ENCODE measurements at regions not wholly inside any gene's neighbourhood (a gene's known extent, or its start where the extent isn't known, plus 50 kb on each side); places are given as distances from the start of the nearest gene placed in this dataset.

DNA sequence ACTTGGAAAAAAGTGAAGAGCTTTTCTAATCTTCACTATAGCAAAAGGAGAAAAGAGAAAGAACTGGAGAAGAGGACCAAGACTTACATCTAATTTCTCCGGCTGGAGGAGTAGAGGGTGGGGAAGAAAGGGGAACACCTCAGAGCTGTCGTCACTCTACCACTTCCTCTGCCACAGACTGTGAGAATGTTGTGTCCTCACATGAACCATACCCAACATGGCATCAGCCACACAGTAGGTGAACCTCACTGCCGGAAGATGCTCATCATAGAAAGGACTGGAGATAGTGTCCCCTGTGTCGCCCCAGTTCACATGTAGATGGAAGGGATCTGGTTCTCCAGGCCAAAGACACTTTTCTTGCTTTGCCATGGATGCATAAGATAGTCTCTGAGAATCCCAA lies 604.4 kb upstream of the NOX3 start:
- no peak for TF ChIP-seq CTCF (conservative IDR thresholded peaks at IDR 0.05; ENCODE audit: low read length)
- TF ChIP-seq EZH2phosphoT487 (IDR thresholded peaks at IDR 0.05; ENCODE audit: borderline replicate concordance, low read depth, low read length) = no peak

GRCh38 chr6:156058356-156058755 lies 602.7 kb upstream of the NOX3 start:
- CTCF ChIA-PET (ENCODE audit: unreplicated experiment) = no interaction called here
- Histone ChIP-seq H3K4me3 (ENCODE audit: low read depth, low read length, poor library complexity, severe bottlenecking) (no peak overlapping the region), H3K4me2 (ENCODE audit: low read length) (no peak overlapping the region), H3K79me2 (ENCODE audit: insufficient read depth, low read depth, low read length) (no peaks in the 10 kb centered on the region), H3K27ac (ENCODE audit: low read depth, low read length, poor library complexity, severe bottlenecking) (no peak overlapping the region), H4K20me1 (ENCODE audit: insufficient read depth, low read length) (no peaks in the 10 kb centered on the region), H3K9me3 (ENCODE audit: low read length) (peaks cover 6% of the 10 kb centered on the region; the same call in 1 of the 2 replicates), H3K36me3 (ENCODE audit: insufficient read depth, low read length) (no peaks in the 10 kb centered on the region), H2AFZ (ENCODE audit: low read length) (no peak overlapping the region), H3K4me1 (ENCODE audit: insufficient read depth, low read length, poor library complexity, severe bottlenecking) (no peaks in the 10 kb centered on the region), H3K9me2 (ENCODE audit: insufficient read depth, low read length) (no peaks in the 10 kb centered on the region)
- DNase-seq (ENCODE audit: low spot score) = no peak
- POLR2A ChIA-PET = no interaction called here
- BruUV-seq (replicated peaks) = no TSS peak
- intact Hi-C loops (cut with micrococcal nuclease; ENCODE audit: unreplicated experiment) = no loop called here
- TF ChIP-seq EZH2phosphoT487 (IDR thresholded peaks at IDR 0.05; ENCODE audit: borderline replicate concordance, low read depth, low read length) (no peak), CTCF (conservative IDR thresholded peaks at IDR 0.05; ENCODE audit: low read length) (no peak)

More for the DNA sequence above, 604.4 kb upstream of the NOX3 start:
- no peak for DNase-seq (ENCODE audit: low spot score)
- Histone ChIP-seq H3K79me2 (ENCODE audit: insufficient read depth, low read depth, low read length) (no peaks in the 10 kb centered on the region), H3K4me1 (ENCODE audit: insufficient read depth, low read length, poor library complexity, severe bottlenecking) (no peaks in the 10 kb centered on the region), H4K20me1 (ENCODE audit: insufficient read depth, low read length) (no peaks in the 10 kb centered on the region), H3K9me2 (ENCODE audit: insufficient read depth, low read length) (no peaks in the 10 kb centered on the region), H3K9me3 (ENCODE audit: low read length) (peaks cover 6% of the 10 kb centered on the region; the same call in 1 of the 2 replicates), H3K4me2 (ENCODE audit: low read length) (no peak overlapping the region), H3K4me3 (ENCODE audit: low read depth, low read length, poor library complexity, severe bottlenecking) (no peak overlapping the region), H3K36me3 (ENCODE audit: insufficient read depth, low read length) (no peaks in the 10 kb centered on the region), H2AFZ (ENCODE audit: low read length) (no peak overlapping the region), H3K27ac (ENCODE audit: low read depth, low read length, poor library complexity, severe bottlenecking) (no peak overlapping the region)
- ChIA-PET CTCF (ENCODE audit: unreplicated experiment) (no interaction called here), POLR2A (interaction anchor here (0.6 kb wide), 1 partner anchor 116 kb away, joined by 3 read pairs; no protein-coding TSS in a partner anchor)
- no TSS peak for BruUV-seq (replicated peaks)
- intact Hi-C loops (cut with micrococcal nuclease; ENCODE audit: unreplicated experiment) = no loop called here

DNA sequence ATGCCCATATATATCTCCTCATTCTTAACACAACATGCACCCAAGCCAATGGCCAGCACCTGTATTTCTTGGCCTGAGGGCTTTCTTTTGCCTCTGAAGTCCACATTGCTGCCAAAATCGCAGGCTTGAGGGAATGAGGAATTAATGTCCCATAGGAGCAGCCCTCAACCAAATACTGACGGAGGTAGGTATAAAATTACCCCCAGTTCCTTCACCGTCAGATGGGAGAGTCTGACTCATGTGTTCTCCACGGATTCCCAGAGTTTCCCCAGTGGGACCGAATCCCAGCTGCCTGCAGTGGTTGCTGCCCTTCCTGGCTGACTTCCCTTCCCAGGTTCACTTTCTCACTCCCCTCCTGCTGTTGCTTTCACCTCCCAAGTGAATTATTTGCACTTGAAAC lies 602.2 kb upstream of the NOX3 start:
- TF ChIP-seq CTCF (conservative IDR thresholded peaks at IDR 0.05; ENCODE audit: low read length) (no peak), EZH2phosphoT487 (IDR thresholded peaks at IDR 0.05; ENCODE audit: borderline replicate concordance, low read depth, low read length) (no peak)
- H3K9me3 ChIP-seq (ENCODE audit: low read length) = peaks cover 6% of the 10 kb centered on the region; the same call in 1 of the 2 replicates
- H3K4me2 ChIP-seq (ENCODE audit: low read length) = no peak overlapping the region
- no peak overlapping the region for H3K4me3 ChIP-seq (ENCODE audit: low read depth, low read length, poor library complexity, severe bottlenecking)
- H4K20me1 ChIP-seq (ENCODE audit: insufficient read depth, low read length) = no peaks in the 10 kb centered on the region
- ChIA-PET POLR2A (interaction anchor here (0.7 kb wide), 1 partner anchor 213 kb away, joined by 3 read pairs; no protein-coding TSS in a partner anchor), CTCF (ENCODE audit: unreplicated experiment) (no interaction called here)
- H3K9me2 ChIP-seq (ENCODE audit: insufficient read depth, low read length) = no peaks in the 10 kb centered on the region
- H3K27ac ChIP-seq (ENCODE audit: low read depth, low read length, poor library complexity, severe bottlenecking) = no peak overlapping the region
- H2AFZ ChIP-seq (ENCODE audit: low read length) = no peak overlapping the region
- H3K4me1 ChIP-seq (ENCODE audit: insufficient read depth, low read length, poor library complexity, severe bottlenecking) = no peaks in the 10 kb centered on the region
- no peak for DNase-seq (ENCODE audit: low spot score)
- BruUV-seq (replicated peaks) = no TSS peak
- H3K79me2 ChIP-seq (ENCODE audit: insufficient read depth, low read depth, low read length) = no peaks in the 10 kb centered on the region
- no peaks in the 10 kb centered on the region for H3K36me3 ChIP-seq (ENCODE audit: insufficient read depth, low read length)
- intact Hi-C loops (cut with micrococcal nuclease; ENCODE audit: unreplicated experiment) = no loop called here

Data from OCI-LY7 (cell line).